GM19351 (cell line): ENCODE measurements at regions not wholly inside any gene's neighbourhood (a gene's known extent, or its start where the extent isn't known, plus 50 kb on each side); places are given as distances from the start of the nearest gene placed in this dataset.

ENCODE experiments used
- ATAC-seq: cut with Tn5 transposase; IDR thresholded peaks from one replicate; pipeline ENCODE4 v1.9.1; 2021; ENCODE audit warnings: mild to moderate bottlenecking, moderate library complexity; ENCODE audit not compliant: unreplicated experiment

DNA sequence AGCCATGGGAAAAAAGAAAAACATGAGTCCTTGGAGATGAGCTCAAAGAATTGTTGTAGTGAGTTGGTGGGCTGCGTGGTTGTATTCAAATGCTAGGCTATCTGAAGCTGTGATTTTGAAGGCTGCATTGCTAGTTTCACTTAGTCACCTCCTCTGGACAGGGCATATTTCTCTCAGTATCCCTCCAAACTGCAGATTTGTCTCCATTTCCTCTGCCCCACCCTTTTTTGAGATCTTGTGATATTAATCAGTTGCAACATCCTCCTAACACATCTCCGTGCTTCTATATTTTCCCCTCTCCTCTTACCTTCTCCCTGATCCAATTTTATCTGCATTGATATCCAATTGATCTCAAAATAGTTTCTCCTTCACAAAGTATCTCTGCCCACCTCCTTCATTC is 1048.0 kb upstream of the WWC1 start:
- ATAC-seq: no peak

- no peak for ATAC-seq
Observed at GRCh38 chr5:167244583-167244982, 1046.9 kb upstream of the WWC1 start.

DNA sequence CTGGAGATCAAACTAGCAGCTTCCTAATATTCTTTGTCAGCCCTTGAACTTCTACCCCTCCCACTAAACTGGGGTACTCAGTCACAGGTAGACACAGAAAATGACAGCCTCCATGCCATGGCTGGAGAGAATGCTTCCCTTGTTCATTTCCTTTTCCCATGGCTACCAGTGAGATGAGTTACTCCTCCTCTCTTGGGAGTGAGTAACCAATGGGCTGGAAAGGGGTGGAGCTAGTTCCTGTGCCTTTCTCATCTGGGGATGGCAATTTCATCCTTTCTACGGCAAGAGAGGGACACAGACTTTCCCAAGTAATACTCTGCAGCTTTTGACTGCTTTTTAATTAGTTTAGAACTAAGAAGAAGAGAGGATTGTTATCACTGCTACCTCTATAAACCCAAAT is 1045.6 kb upstream of the WWC1 start:
- no peak for ATAC-seq

- ATAC-seq: no peak
Observed at GRCh38 chr5:167247816-167248215, 1043.6 kb upstream of the WWC1 start.

DNA sequence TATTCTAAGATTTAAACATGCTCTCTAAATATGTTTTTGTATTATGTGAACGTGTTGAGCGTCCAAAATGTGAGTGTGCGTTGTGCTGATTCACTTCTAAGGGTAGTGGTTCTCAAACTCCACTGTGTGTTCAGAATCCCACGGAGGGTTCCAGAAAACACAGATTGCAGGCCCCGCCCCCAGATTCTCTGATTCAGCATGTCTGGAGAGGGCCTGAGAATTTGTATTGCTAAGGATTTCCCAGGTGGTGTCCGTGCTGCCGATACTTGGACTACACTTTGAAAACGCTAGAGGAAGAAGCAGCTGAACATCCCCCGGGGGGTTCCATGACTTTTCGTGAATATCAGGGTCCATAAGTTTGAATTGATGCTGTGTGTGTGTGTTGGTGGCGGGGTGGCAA is 1043.2 kb upstream of the WWC1 start:
- ATAC-seq: no peak

GRCh38 chr5:167250996-167251395 is 1040.4 kb upstream of the WWC1 start:
- no peak for ATAC-seq

- no peak for ATAC-seq
Observed at GRCh38 chr5:167254132-167254531, 1037.3 kb upstream of the WWC1 start.

GRCh38 chr5:167255926-167256325 is 1035.5 kb upstream of the WWC1 start:
- no peak for ATAC-seq

- ATAC-seq: no peak
Observed at GRCh38 chr5:167259806-167260205, 1031.6 kb upstream of the WWC1 start.

- ATAC-seq: no peak
Observed at GRCh38 chr5:167261309-167262100, 1029.9 kb upstream of the WWC1 start.

- no peak for ATAC-seq
Observed at GRCh38 chr5:167263185-167263584, 1028.3 kb upstream of the WWC1 start.

DNA sequence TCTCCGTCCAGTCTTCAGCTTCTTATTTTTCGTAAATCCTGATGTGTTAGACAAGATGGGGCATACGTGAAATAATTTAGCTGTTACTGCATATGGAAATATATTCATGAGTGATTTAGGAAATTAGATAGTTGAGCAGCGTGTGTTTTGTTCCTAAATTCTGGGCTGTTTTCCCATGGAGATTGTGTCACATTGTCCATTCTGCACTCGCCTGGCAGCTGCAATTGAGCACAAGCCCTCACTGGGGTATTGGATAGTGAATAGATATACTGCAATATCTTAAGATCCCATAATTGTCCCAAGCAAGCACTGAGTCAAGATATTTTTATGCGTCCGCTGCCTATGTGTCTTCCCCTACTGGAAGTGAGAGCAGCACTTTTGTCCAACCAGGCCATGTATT is 1027.1 kb upstream of the WWC1 start:
- no peak for ATAC-seq

DNA sequence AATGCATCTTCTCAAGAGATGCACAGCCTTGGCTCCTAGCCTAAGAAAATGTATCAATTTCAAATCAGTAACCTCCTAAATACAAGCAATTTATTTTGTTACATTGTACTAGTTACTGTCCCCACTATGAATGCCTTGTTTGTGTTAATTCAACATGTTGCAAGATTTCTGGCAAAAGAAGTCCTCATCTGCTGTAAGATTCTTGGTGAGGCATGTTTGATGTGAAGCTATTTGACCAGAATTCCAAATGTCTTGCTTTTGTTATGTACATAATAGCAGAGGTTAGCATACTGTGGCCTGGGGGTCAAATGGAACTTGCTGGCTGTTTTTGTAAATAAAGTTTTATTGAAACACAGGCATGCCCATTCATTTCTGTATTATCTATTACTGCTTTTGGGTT is 1023.1 kb upstream of the WWC1 start:
- ATAC-seq: no peak

DNA sequence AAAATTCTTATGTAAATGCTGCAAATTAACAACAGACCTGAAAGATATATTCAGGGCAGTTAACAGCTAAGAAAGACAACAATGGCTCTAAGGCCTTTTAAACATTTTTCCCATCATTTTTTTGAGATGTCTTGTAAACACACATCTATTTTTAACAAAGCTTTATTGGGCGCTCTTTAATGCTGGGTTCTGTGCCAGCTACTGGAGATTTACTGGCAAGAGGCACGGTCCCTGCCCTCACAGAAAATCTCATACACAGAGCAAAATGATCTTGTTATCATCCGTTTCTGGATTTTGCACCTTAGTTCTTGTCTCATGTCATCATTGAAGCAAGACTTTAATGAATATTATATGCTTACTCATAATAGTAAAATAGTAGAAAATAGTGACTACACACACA is 1022.3 kb upstream of the WWC1 start:
- ATAC-seq: no peak

DNA sequence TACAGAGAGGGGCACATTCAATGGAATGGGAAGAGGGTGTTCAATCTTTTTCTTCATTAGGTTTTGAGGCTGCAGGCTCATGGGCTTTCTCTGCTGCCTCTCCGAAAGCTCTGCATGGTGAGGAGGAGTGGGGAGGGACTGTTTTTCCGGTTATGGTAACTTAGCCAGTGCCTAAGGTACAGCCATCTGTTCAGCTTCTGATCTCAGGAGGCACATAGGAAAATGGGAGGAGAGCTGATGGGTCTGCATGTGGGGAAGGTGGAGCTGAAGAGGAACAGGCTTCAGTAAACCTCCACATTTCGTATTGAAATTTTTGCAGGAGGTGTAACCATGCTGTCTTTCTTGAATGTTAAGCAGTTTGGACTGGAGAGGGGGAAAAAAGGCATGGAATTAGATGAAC is 1020.4 kb upstream of the WWC1 start:
- no peak for ATAC-seq

- ATAC-seq: no peak
Observed at GRCh38 chr5:167271511-167271910, 1019.9 kb upstream of the WWC1 start.

- ATAC-seq: no peak
Observed at GRCh38 chr5:167280111-167280510, 1011.3 kb upstream of the WWC1 start.

DNA sequence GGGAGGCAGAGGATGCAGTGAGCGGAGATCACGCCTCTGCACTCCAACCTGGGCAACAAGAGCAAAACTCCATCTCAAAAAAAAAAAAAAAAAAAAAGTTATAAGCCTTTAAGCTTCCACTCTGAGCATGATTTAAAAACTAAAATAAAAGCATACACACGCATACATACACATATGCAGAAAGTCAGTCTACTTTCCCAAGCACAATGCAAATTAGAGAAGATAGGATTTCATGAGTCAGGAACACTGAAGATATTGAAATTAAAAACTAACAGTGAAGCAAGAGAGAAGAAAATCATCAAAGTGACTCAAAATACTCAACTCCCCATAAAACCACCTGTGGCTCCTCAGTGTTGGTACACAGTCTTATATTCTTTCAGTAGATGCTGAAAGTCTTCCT is 1009.5 kb upstream of the WWC1 start:
- no peak for ATAC-seq

GRCh38 chr5:167283691-167284090 is 1007.8 kb upstream of the WWC1 start:
- ATAC-seq: no peak

- ATAC-seq: no peak
Observed at GRCh38 chr5:167284222-167284890, 1007.1 kb upstream of the WWC1 start.

DNA sequence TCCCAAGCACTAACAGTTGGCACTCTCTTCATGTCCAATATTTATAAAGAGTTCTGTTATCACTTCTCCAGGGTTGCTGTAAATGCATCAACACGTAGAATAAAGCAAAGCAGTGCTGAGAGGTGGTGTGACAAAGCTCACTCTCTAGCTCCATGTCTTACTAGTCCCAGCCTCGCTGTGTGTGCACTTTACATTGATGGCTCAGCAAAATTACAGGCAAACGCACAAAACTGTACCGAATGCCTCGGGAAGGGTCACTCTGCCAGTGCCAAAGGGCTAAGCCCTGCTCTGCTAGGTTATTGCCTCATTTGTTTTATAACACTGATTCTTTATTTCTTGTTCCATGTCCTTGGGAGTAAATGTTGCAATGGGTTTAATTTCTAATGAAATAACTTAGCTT is 1005.9 kb upstream of the WWC1 start:
- ATAC-seq: no peak

GRCh38 chr5:167286891-167287290 is 1004.6 kb upstream of the WWC1 start:
- no peak for ATAC-seq

- no peak for ATAC-seq
Observed at GRCh38 chr5:167290478-167290877, 1001.0 kb upstream of the WWC1 start.
